GM12873 (cell line): ENCODE measurements at regions not wholly inside any gene's neighbourhood (a gene's known extent, or its start where the extent isn't known, plus 50 kb on each side); places are given as distances from the start of the nearest gene placed in this dataset.

ENCODE experiments used
- TF ChIP-seq, protein P1 (sequence below): IDR thresholded peaks from 2 replicates; pipeline ENCODE4 v1.5.1; 2012; ENCODE audit warnings: low read depth, mild to moderate bottlenecking, moderate library complexity, low read length, control low read depth; ENCODE audit not compliant: insufficient read depth; ENCODE audit errors: missing control alignments

DNA sequence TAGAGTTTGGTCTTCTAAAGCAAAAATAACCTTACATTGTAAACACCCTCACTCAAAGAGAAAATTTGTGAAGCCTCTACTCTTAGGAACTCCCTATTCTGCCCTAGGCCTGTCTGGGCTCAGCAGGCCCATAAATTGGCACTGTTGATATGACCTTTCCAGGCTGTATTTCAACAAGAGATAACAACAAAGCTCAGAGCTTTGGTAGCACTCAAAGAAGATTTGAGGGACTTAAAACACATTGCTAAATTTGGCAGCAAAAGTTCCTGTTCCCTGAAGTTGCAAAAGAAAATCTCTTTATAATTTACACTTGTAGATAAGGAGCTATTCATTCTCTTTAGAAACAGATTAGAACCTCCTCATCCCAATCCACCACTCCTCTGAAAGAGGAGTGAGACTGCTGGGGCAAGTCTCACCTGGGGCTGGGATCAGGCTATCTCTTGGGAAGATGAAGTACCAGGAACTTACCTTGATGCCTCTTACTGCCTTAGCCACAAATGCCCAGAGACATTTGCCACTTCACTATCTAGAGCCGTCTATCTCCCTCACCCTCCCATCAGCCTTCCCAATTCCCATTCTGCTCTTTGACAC, 110.4 kb upstream of the AKIP1 start:
- TF ChIP-seq, protein P1, sequence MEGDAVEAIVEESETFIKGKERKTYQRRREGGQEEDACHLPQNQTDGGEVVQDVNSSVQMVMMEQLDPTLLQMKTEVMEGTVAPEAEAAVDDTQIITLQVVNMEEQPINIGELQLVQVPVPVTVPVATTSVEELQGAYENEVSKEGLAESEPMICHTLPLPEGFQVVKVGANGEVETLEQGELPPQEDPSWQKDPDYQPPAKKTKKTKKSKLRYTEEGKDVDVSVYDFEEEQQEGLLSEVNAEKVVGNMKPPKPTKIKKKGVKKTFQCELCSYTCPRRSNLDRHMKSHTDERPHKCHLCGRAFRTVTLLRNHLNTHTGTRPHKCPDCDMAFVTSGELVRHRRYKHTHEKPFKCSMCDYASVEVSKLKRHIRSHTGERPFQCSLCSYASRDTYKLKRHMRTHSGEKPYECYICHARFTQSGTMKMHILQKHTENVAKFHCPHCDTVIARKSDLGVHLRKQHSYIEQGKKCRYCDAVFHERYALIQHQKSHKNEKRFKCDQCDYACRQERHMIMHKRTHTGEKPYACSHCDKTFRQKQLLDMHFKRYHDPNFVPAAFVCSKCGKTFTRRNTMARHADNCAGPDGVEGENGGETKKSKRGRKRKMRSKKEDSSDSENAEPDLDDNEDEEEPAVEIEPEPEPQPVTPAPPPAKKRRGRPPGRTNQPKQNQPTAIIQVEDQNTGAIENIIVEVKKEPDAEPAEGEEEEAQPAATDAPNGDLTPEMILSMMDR = no peak

DNA sequence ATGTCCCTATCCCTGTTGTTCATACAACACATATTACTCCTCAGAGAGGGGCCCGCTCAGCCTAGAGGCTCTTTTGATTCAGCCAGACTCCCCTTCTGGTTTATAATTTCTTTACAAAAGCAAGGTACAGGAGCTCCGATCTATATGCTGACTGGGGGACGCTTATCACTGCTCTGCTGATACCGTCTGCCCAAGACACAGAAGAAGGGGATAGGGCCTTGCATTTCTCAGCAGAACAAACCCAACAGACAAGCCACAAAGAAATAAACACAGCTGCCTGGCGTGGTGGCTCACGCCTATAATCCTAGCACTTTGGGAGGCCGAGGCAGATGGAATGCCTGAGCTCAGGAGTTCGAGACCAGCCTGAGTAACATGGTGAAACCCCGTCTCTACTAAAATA, 109.9 kb upstream of the AKIP1 start:
- TF ChIP-seq, protein P1 = no peak

DNA sequence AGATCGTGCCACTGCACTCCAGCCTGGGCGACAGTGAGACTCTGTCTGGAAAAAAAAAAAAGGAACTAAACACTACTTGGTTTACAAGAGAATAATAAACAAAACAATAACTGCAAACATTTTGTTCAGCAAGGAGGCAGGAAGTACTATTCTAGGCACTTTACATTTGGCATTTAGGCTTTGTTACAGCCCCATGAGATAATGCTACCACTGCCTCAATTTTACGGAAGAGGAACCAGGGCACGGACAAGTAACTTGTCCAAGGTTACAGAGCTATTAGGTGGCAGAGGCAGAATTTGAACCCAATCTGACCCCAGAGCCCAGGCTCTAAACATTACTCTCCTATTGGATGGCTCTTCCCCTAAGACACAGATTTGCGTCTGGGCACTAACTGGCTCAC, 108.7 kb upstream of the AKIP1 start:
- TF ChIP-seq, protein P1 = no peak

DNA sequence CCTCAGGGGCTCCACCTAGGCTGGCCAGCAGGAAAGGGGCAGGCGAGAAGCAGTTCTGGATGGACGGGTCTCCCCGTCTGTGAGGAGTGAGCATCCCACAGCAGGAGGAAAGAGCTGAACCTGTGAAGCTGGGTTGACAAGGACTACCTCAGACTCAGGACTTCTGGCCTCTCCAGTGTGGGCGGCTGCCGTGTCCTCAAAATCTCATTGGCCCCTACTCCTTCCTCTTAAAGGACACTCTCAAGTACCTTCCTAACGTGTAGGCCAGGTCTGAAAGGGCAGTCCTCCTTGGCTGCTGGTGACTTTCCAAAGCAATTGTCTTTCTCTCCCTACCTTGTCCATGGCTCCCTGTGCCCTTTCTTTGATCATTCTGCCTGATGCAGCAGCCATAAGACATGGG, 107.0 kb upstream of the AKIP1 start:
- TF ChIP-seq, protein P1 = no peak

DNA sequence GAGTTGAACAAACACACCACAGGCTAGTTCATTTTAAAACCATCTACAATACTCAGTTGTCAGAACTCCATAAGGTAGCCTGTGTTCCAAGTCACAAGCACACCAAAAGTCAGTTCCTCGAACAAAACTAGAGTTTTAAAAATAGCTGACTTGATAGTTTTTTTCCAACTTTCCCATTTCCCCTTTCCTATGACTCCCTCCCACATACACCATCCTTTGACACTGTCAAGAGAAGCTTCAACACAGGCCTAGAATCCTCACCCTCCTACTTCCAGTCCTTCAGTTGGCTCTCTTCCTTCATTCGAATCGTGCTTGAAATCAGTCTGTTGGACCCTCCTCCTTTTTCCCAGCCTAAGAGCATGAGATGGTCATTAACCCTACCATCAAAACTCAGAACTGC, 105.7 kb upstream of the AKIP1 start:
- TF ChIP-seq, protein P1 = no peak

DNA sequence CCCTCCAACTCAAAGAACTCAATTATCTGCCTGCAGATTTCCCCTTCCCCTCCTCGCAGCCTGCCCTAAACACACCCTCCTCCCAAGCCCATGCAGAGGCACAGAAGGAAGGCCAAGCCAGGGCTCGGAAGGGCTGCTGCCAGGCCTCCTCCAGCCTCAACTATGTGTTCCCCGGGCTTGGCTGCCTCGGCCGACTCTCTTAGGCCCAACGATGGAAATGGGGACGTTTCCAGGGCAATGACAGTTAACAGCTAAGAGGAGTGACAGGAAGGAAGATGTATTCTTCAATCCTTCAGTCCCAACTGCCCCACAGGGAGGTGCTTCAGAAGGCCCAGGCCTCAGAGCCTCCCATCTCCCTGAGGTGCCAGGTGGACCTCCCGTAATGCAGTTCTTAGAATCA, 104.0 kb upstream of the AKIP1 start:
- TF ChIP-seq, protein P1 = no peak

DNA sequence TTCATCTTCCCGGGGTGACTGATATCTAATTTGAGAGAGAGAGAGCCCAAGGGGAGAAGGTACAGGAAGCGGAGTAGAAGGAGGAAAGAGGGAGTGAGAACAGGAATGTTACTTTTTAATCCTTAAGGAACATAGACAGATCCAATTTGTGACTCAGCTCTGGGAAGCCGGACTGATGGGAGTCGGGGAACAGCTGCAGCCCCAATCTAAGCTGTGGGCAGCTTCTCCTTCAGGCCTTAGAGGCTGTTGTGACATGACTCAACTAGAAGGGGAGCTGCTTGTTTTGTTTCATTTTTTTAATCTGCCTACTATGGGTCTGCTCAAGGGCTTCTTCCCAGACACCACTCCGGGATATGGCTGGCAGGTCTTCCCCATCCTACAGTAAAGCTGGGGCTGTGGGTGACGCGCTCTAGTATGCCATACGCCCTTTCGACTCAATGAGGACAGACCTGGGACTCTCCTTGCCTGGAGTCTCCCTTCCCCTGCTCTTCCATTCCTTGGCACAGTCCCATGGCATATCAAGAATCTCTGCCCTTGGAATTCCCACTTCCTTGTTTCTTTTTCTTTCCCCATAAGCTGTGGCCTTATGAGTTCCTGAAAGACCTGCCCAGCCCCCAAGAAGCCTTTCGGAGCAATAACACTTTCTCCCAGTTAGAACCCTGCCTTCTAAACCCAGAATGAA, 103.3 kb upstream of the AKIP1 start:
- TF ChIP-seq, protein P1 = no peak
